Gastroesophageal sphincter (tissue), 4 donors: ENCODE measurements at regions not wholly inside any gene's neighbourhood (a gene's known extent, or its start where the extent isn't known, plus 50 kb on each side); places are given as distances from the start of the nearest gene placed in this dataset.
"Not testable (repeated sequence)": the region's sequence is repeated elsewhere in the genome, so short reads cannot be mapped to it uniquely, and the experiment has no call there.

Experiments used
- ATAC-seq: fragments of 150-250 bp; one replicate; pipeline ENCODE4 v1.9.1; 2016; ENCODE audit warnings: mild to moderate bottlenecking, moderate library complexity
- H3K27ac ChIP-seq, 4 donors: fragments of 200-600 bp; sonication (generic) in 3 of 4; 1 replicate in 3 of 4; 2 replicates in 1 of 4; pipeline ENCODE4 v1.5.1; 2016 to 2019
- H3K27me3 ChIP-seq: fragments of 200-600 bp; sonication (generic); one replicate; pipeline ENCODE4 v1.5.1; 2019
- H3K36me3 ChIP-seq, 2 donors: fragments of 200-600 bp; sonication (generic); one replicate each; pipeline ENCODE4 v1.5.1; 2019; ENCODE audit warnings: control low read depth in 1 of 2
- H3K4me1 ChIP-seq, 3 donors: fragments of 200-600 bp; sonication (generic); 1 replicate in 2 of 3; 2 replicates in 1 of 3; pipeline ENCODE4 v1.5.1; 2016 to 2019; ENCODE audit warnings: control low read depth in 2 of 3
- H3K4me3 ChIP-seq, 2 donors: fragments of 200-600 bp; sonication (generic); one replicate each; pipeline ENCODE4 v1.5.1; 2019; ENCODE audit warnings: mild to moderate bottlenecking in 1 of 2, moderate library complexity in 1 of 2
- H3K9me3 ChIP-seq, 3 donors: fragments of 200-600 bp; sonication (generic); one replicate each; pipeline ENCODE4 v1.5.1; 2017 to 2019; ENCODE audit warnings: control low read depth in 2 of 3
- CTCF ChIP-seq, 4 experiments: fragments of 200-600 bp in 2 of 4; fragments of 450-650 bp in 2 of 4; sonication (generic) in 1 of 4; IDR thresholded peaks; one replicate each; pipeline ENCODE4 v1.5.1; 2017 to 2019; ENCODE audit warnings: antibody characterized with exemption in 4 of 4, mild to moderate bottlenecking in 2 of 4, moderate library complexity in 2 of 4
- EP300 ChIP-seq: sonication (generic); formaldehyde crosslinking; IDR thresholded peaks from one replicate; pipeline ENCODE4 v1.6.1; 2017; ENCODE audit warnings: antibody characterized with exemption, mild to moderate bottlenecking
- POLR2A ChIP-seq, 2 donors: fragments of 450-650 bp; IDR thresholded peaks; one replicate each; pipeline ENCODE4 v1.6.1; 2017; ENCODE audit warnings: antibody characterized with exemption in 2 of 2, mild to moderate bottlenecking in 2 of 2, moderate library complexity in 1 of 2
- POLR2AphosphoS5 ChIP-seq: sonication (generic); formaldehyde crosslinking; IDR thresholded peaks from one replicate; pipeline ENCODE4 v1.6.1; 2017; ENCODE audit warnings: antibody characterized with exemption
- WGBS, 2 donors: methylation state at CpG; one replicate each; pipeline ENCODE4 v1.1.5; 2018; ENCODE audit warnings: low coverage in 1 of 2; 5-methylcytosine and 5-hydroxymethylcytosine counted together

GRCh38 chr4:12636191-12636590, 847.9 kb downstream of the RAB28 start:
- Histone ChIP-seq H3K4me3 (no peak overlapping the region), H3K9me3 (no peaks in the 10 kb centered on the region), H3K4me1 (no peaks in the 10 kb centered on the region), H3K36me3 (no peaks in the 10 kb centered on the region), H3K27me3 (peaks cover 17% of the 10 kb centered on the region), H3K27ac (no peak overlapping the region)
- TF ChIP-seq EP300 = no peak
- no peak for TF ChIP-seq POLR2A (IDR thresholded peaks at IDR 0.05)
- no peak for TF ChIP-seq POLR2AphosphoS5
- no peak for TF ChIP-seq CTCF (IDR thresholded peaks at IDR 0.05)
- no peak for ATAC-seq
- 69 to 72% methylated on average over 2 to 5 of the region's 5 CpGs for WGBS, 2 donors

GRCh38 chr4:12635629-12636028, 848.5 kb downstream of the RAB28 start:
- Histone ChIP-seq H3K36me3 (no peaks in the 10 kb centered on the region), H3K4me1 (no peaks in the 10 kb centered on the region), H3K4me3 (no peak overlapping the region), H3K27me3 (peaks cover 17% of the 10 kb centered on the region), H3K27ac (no peak overlapping the region), H3K9me3 (no peaks in the 10 kb centered on the region)
- 60 to 78% methylated on average over 1 of the region's 1 CpG for WGBS, 2 donors
- no peak for ATAC-seq
- no peak for TF ChIP-seq POLR2AphosphoS5
- TF ChIP-seq POLR2A (IDR thresholded peaks at IDR 0.05) = no peak
- no peak for TF ChIP-seq EP300
- no peak for TF ChIP-seq CTCF (IDR thresholded peaks at IDR 0.05)

GRCh38 chr4:12633053-12633651, 851.0 kb downstream of the RAB28 start:
- WGBS, 2 donors = 9 to 23% methylated on average over 11 to 15 of the region's 15 CpGs

GRCh38 chr4:12615822-12616221, 868.3 kb downstream of the RAB28 start:
- no peaks in the 10 kb centered on the region for H3K4me1 ChIP-seq
- ATAC-seq = no peak
- no peak overlapping the region for H3K27ac ChIP-seq
- H3K36me3 ChIP-seq = no peaks in the 10 kb centered on the region
- 86 to 100% methylated on average over 2 to 7 of the region's 7 CpGs for WGBS, 2 donors
- no peak for TF ChIP-seq CTCF (IDR thresholded peaks at IDR 0.05)
- no peak for TF ChIP-seq EP300
- no peak for TF ChIP-seq POLR2A (IDR thresholded peaks at IDR 0.05)
- no peak for TF ChIP-seq POLR2AphosphoS5
- no peaks in the 10 kb centered on the region for H3K9me3 ChIP-seq
- H3K4me3 ChIP-seq = no peak overlapping the region
- no peaks in the 10 kb centered on the region for H3K27me3 ChIP-seq

More at GRCh38 chr4:12633053-12633651, 851.0 kb downstream of the RAB28 start:
- no peaks in the 10 kb centered on the region for H3K36me3 ChIP-seq
- no peak overlapping the region for H3K4me3 ChIP-seq
- H3K27me3 ChIP-seq = peaks cover 17% of the 10 kb centered on the region
- TF ChIP-seq CTCF (IDR thresholded peaks at IDR 0.05) (peak; percentile 59 to 83 (median 65)), EP300 (no peak)
- no peaks in the 10 kb centered on the region for H3K4me1 ChIP-seq
- no peak for ATAC-seq
- H3K9me3 ChIP-seq = no peaks in the 10 kb centered on the region
- no peak overlapping the region for H3K27ac ChIP-seq

GRCh38 chr4:12612876-12613275, 871.3 kb downstream of the RAB28 start:
- WGBS, 2 donors = 47 to 52% methylated on average over 2 to 4 of the region's 4 CpGs
- Histone ChIP-seq H3K4me1 (no peaks in the 10 kb centered on the region), H3K9me3 (no peaks in the 10 kb centered on the region)

GRCh38 chr4:12609212-12609875, 874.8 kb downstream of the RAB28 start:
- not testable (repeated sequence) for H3K27ac ChIP-seq, H3K9me3 ChIP-seq, ATAC-seq, H3K4me3 ChIP-seq, H3K27me3 ChIP-seq, H3K4me1 ChIP-seq, H3K36me3 ChIP-seq
- WGBS, 2 donors = 89% methylated on average over 13 of the region's 33 CpGs; no CpG with 5 or more reads in 1 of the 2 donors

More at GRCh38 chr4:12612876-12613275, 871.3 kb downstream of the RAB28 start:
- Histone ChIP-seq H3K27me3 (no peaks in the 10 kb centered on the region), H3K27ac (no peak overlapping the region), H3K36me3 (no peaks in the 10 kb centered on the region), H3K4me3 (no peak overlapping the region)
- TF ChIP-seq POLR2AphosphoS5 (no peak), POLR2A (IDR thresholded peaks at IDR 0.05) (no peak), EP300 (no peak), CTCF (IDR thresholded peaks at IDR 0.05) (no peak)
- no peak for ATAC-seq
